ENCODE measurements at regions not wholly inside any gene's neighbourhood (a gene's known extent, or its start where the extent isn't known, plus 50 kb on each side); places are given as distances from the start of the nearest gene placed in this dataset.

DNA sequence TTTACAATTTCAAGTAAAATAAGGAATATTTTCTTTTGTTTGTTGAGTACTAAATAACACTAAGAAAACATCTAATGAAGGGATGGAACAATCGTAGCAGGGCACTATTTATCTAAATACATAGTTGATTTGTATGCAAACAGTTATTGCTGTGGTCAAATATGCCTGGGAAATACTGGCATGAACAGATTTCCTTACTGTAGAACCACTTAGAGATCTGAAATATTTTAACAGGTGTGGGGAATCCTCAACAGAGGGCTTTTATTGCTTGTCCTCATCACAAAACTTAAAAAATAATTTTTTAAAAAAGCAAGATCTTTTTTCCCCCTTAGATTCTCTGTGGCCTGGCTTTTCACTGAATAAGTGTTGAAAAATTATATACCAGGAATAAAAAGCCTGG is 233.0 kb upstream of the FAM83B start:
- no peak for TF ChIP-seq EP300 (IDR thresholded peaks at IDR 0.05)
- TF ChIP-seq, protein P1, sequence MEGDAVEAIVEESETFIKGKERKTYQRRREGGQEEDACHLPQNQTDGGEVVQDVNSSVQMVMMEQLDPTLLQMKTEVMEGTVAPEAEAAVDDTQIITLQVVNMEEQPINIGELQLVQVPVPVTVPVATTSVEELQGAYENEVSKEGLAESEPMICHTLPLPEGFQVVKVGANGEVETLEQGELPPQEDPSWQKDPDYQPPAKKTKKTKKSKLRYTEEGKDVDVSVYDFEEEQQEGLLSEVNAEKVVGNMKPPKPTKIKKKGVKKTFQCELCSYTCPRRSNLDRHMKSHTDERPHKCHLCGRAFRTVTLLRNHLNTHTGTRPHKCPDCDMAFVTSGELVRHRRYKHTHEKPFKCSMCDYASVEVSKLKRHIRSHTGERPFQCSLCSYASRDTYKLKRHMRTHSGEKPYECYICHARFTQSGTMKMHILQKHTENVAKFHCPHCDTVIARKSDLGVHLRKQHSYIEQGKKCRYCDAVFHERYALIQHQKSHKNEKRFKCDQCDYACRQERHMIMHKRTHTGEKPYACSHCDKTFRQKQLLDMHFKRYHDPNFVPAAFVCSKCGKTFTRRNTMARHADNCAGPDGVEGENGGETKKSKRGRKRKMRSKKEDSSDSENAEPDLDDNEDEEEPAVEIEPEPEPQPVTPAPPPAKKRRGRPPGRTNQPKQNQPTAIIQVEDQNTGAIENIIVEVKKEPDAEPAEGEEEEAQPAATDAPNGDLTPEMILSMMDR (IDR thresholded peaks at IDR 0.05), result no peak
